OCI-LY7 (cell line): ENCODE measurements at regions not wholly inside any gene's neighbourhood (a gene's known extent, or its start where the extent isn't known, plus 50 kb on each side); places are given as distances from the start of the nearest gene placed in this dataset.
"Not testable (repeated sequence)": the region's sequence is repeated elsewhere in the genome, so short reads cannot be mapped to it uniquely, and the experiment has no call there.

Experiments used
- BruUV-seq: library from RNA; stranded (reverse); fragments of 400-500 nt; replicated peaks from 2 replicates; lab custom pipeline; 2021; lab: Mats Ljungman, UMichigan
- CTCF ChIA-PET: fragments of 300-600 bp; sonication (Branson Sonifier 250); formaldehyde crosslinking; loops from one replicate; lab custom pipeline; 2022; ENCODE audit warnings: antibody characterized with exemption; ENCODE audit not compliant: unreplicated experiment; lab: Charles Lee
- POLR2A ChIA-PET: fragments of 300-600 bp; sonication (Branson Sonifier 250); formaldehyde crosslinking; loops from one replicate; lab custom pipeline; 2022; ENCODE audit warnings: antibody characterized with exemption; lab: Charles Lee
- DNase-seq: peaks from one replicate; pipeline ENCODE4 v3.0.0-alpha.2; 2015; ENCODE audit warnings: low spot score
- H2AFZ ChIP-seq: fragments of 200-600 bp; sonication (generic), shearing (Covaris generic); 2 replicates; pipeline ENCODE4 v1.6.1; 2014; ENCODE audit warnings: mild to moderate bottlenecking, antibody characterized with exemption, low read length, moderate library complexity
- H3K27ac ChIP-seq: fragments of 200-600 bp; sonication (generic); 2 replicates; pipeline ENCODE4 v1.5.1; 2014; ENCODE audit warnings: mixed run types, low read depth, mild to moderate bottlenecking, moderate library complexity, low read length, inconsistent platforms; ENCODE audit not compliant: poor library complexity, severe bottlenecking
- H3K36me3 ChIP-seq: fragments of 200-600 bp; sonication (generic); 2 replicates; pipeline ENCODE4 v1.6.1; 2014; ENCODE audit warnings: mild to moderate bottlenecking, antibody characterized with exemption, low read length, moderate library complexity, mixed read lengths; ENCODE audit not compliant: insufficient read depth
- H3K4me1 ChIP-seq: fragments of 200-600 bp; sonication (generic); 2 replicates; pipeline ENCODE4 v1.5.1; 2014; ENCODE audit warnings: mild to moderate bottlenecking, low read length; ENCODE audit not compliant: insufficient read depth, poor library complexity, severe bottlenecking
- H3K4me2 ChIP-seq: fragments of 200-600 bp; sonication (generic); 2 replicates; pipeline ENCODE4 v1.6.1; 2014; ENCODE audit warnings: mild to moderate bottlenecking, low read length
- H3K4me3 ChIP-seq: fragments of 200-600 bp; sonication (generic); 2 replicates; pipeline ENCODE4 v1.5.1; 2014; ENCODE audit warnings: mild to moderate bottlenecking, low read depth, low read length; ENCODE audit not compliant: poor library complexity, severe bottlenecking
- H3K79me2 ChIP-seq: fragments of 200-600 bp; sonication (generic); 2 replicates; pipeline ENCODE4 v1.6.1; 2016; ENCODE audit warnings: low read depth, mild to moderate bottlenecking, low read length, moderate library complexity, mixed read lengths; ENCODE audit not compliant: insufficient read depth
- H3K9me2 ChIP-seq: fragments of 200-600 bp; sonication (generic); 2 replicates; pipeline ENCODE4 v1.6.1; 2016; ENCODE audit warnings: mild to moderate bottlenecking, low read length, mixed read lengths; ENCODE audit not compliant: insufficient read depth
- H3K9me3 ChIP-seq: fragments of 200-600 bp; sonication (generic); 2 replicates; pipeline ENCODE4 v1.6.1; 2014; ENCODE audit warnings: mild to moderate bottlenecking, mixed run types, low read length, mixed read lengths
- H4K20me1 ChIP-seq: fragments of 200-600 bp; sonication (generic); 2 replicates; pipeline ENCODE4 v1.6.1; 2014; ENCODE audit warnings: mild to moderate bottlenecking, antibody characterized with exemption, low read length, moderate library complexity, mixed read lengths; ENCODE audit not compliant: insufficient read depth
- CTCF ChIP-seq: fragments of 200-600 bp; sonication (generic); conservative IDR thresholded peaks from 2 replicates; pipeline ENCODE4 v1.5.1; 2014; ENCODE audit warnings: mild to moderate bottlenecking, antibody characterized with exemption, low read length, moderate library complexity, mixed read lengths
- EZH2phosphoT487 ChIP-seq: fragments of 200-600 bp; sonication (generic); IDR thresholded peaks from 2 replicates; pipeline ENCODE4 v1.6.1; 2018; ENCODE audit warnings: low read depth, borderline replicate concordance, mild to moderate bottlenecking, mixed run types, antibody characterized with exemption, low read length, moderate library complexity, mixed read lengths
- intact Hi-C: fragments of 100-400 bp; cut with micrococcal nuclease; formaldehyde crosslinking; loops from one replicate; pipeline ENCODE4 v1.10.0; 2022; ENCODE audit not compliant: unreplicated experiment

GRCh38 chr1:69088571-69088970 lies 479.2 kb upstream of the LRRC7 start:
- intact Hi-C loops = no loop called here
- ChIA-PET CTCF (no interaction called here), POLR2A (interaction anchor here (0.7 kb wide), 1 partner anchor 11 kb away, joined by 7 read pairs; no protein-coding TSS in a partner anchor)
- no peak overlapping the region for H3K27ac ChIP-seq
- BruUV-seq = no TSS peak
- H3K9me3 ChIP-seq = no peaks in the 10 kb centered on the region
- no peak overlapping the region for H2AFZ ChIP-seq
- no peaks in the 10 kb centered on the region for H3K36me3 ChIP-seq
- no peaks in the 10 kb centered on the region for H3K9me2 ChIP-seq
- H3K4me1 ChIP-seq = no peaks in the 10 kb centered on the region
- TF ChIP-seq CTCF (no peak), EZH2phosphoT487 (no peak)
- no peaks in the 10 kb centered on the region for H4K20me1 ChIP-seq
- H3K4me3 ChIP-seq = no peak overlapping the region
- no peak for DNase-seq
- H3K4me2 ChIP-seq = no peak overlapping the region
- H3K79me2 ChIP-seq = no peaks in the 10 kb centered on the region

- Histone ChIP-seq H3K27ac (no peak overlapping the region), H4K20me1 (no peaks in the 10 kb centered on the region), H3K36me3 (no peaks in the 10 kb centered on the region), H3K4me2 (no peak overlapping the region), H3K4me3 (no peak overlapping the region), H2AFZ (no peak overlapping the region), H3K9me2 (no peaks in the 10 kb centered on the region), H3K4me1 (no peaks in the 10 kb centered on the region), H3K9me3 (no peaks in the 10 kb centered on the region), H3K79me2 (no peaks in the 10 kb centered on the region)
- TF ChIP-seq CTCF (no peak), EZH2phosphoT487 (no peak)
- POLR2A ChIA-PET = interaction anchor here (0.6 to 0.7 kb wide), 3 partner anchors 199 to 485 kb away, joined by 3 to 5 read pairs (median 4); no protein-coding TSS in a partner anchor
- intact Hi-C loops = no loop called here
- no peak for DNase-seq
- no TSS peak for BruUV-seq
- CTCF ChIA-PET = no interaction called here
Observed at GRCh38 chr1:69090170-69090569, 477.6 kb upstream of the LRRC7 start.

GRCh38 chr1:69090752-69091151 lies 477.0 kb upstream of the LRRC7 start:
- BruUV-seq = no TSS peak
- no peak overlapping the region for H3K27ac ChIP-seq
- ChIA-PET POLR2A (interaction anchor here (0.6 kb wide), 2 partner anchors 199 to 484 kb away, joined by 3 to 5 read pairs; no protein-coding TSS in a partner anchor), CTCF (no interaction called here)
- no peak for DNase-seq
- no peaks in the 10 kb centered on the region for H3K79me2 ChIP-seq
- intact Hi-C loops = no loop called here
- H3K4me1 ChIP-seq = no peaks in the 10 kb centered on the region
- H4K20me1 ChIP-seq = no peaks in the 10 kb centered on the region
- no peaks in the 10 kb centered on the region for H3K9me2 ChIP-seq
- H3K9me3 ChIP-seq = no peaks in the 10 kb centered on the region
- TF ChIP-seq EZH2phosphoT487 = no peak
- TF ChIP-seq CTCF = no peak
- H2AFZ ChIP-seq = no peak overlapping the region
- no peak overlapping the region for H3K4me3 ChIP-seq
- H3K36me3 ChIP-seq = no peaks in the 10 kb centered on the region
- H3K4me2 ChIP-seq = no peak overlapping the region

GRCh38 chr1:69102058-69102457 lies 465.7 kb upstream of the LRRC7 start:
- H3K4me1 ChIP-seq, H4K20me1 ChIP-seq, BruUV-seq, intact Hi-C loops, H3K4me3 ChIP-seq, H3K36me3 ChIP-seq, H3K27ac ChIP-seq, H2AFZ ChIP-seq, POLR2A ChIA-PET, DNase-seq, H3K9me3 ChIP-seq, CTCF ChIA-PET, H3K79me2 ChIP-seq, H3K9me2 ChIP-seq, H3K4me2 ChIP-seq: not testable (repeated sequence)
